ENCODE measurements at regions not wholly inside any gene's neighbourhood (a gene's known extent, or its start where the extent isn't known, plus 50 kb on each side); places are given as distances from the start of the nearest gene placed in this dataset.
A peak's percentile ranks its signal among the peaks of the same experiment; 100 is the strongest.

DNA sequence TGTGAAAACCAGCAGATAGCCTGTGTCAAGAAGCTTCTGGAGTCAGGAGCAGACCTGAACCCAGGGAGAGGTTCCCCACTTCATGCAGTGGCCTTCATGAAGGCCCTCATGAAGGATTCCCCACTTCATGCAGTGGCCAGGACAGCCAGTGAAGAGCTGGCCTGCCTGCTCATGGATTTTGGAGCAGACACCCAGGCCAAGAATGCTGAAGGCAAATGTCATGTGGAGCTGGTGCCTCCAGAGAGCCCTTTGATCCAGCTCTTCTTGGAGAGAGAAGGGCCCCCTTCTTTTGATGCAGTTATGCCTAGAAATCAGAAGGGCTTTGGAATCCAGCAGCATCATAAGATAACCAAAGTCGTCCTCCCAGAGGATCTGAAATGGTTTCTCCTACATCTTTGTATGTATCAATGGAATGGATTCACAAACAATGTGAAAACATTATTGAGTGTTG, 103.9 kb upstream of the CHD2 start:
- H2BK12ac ChIP-seq (ENCODE audit: low read depth, low read length), result 0 out of 2 replicates have a peak overlapping the region, but pooled peaks have one; percentile 39
- H2BK20ac ChIP-seq (ENCODE audit: low read length), result no peak overlapping the region
- H3K4ac ChIP-seq (replicated peaks; ENCODE audit: insufficient read length, low read depth, low read length), result no peak overlapping the region
- no peak for TF ChIP-seq FOSL1 (IDR thresholded peaks at IDR 0.05; ENCODE audit: insufficient read depth, low read depth, low read length)
- TF ChIP-seq HDAC6 (IDR thresholded peaks at IDR 0.05; ENCODE audit: low read depth, low read length), result no peak
- TF ChIP-seq SIRT6 (IDR thresholded peaks at IDR 0.05; ENCODE audit: low read length), result no peak
- no peak for TF ChIP-seq BCL11A (IDR thresholded peaks at IDR 0.05; ENCODE audit: low read depth in 2 of 2, low read length in 2 of 2)
- TF ChIP-seq, protein P1, sequence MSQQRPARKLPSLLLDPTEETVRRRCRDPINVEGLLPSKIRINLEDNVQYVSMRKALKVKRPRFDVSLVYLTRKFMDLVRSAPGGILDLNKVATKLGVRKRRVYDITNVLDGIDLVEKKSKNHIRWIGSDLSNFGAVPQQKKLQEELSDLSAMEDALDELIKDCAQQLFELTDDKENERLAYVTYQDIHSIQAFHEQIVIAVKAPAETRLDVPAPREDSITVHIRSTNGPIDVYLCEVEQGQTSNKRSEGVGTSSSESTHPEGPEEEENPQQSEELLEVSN (IDR thresholded peaks at IDR 0.05), result no peak
- no peak for TF ChIP-seq JUN (IDR thresholded peaks at IDR 0.05; ENCODE audit: low read depth, low read length)
- no peak for TF ChIP-seq POLR2A (IDR thresholded peaks at IDR 0.05; ENCODE audit: control extremely low read depth in 1 of 2, low read depth in 2 of 2, low read length in 2 of 2)
- TF ChIP-seq PHF8 (conservative IDR thresholded peaks at IDR 0.05; ENCODE audit: low read depth, low read length), result no peak
- TF ChIP-seq KDM4A (IDR thresholded peaks at IDR 0.05; ENCODE audit: low read depth, low read length, severe bottlenecking), result no peak
- TF ChIP-seq RAD21 (IDR thresholded peaks at IDR 0.05 in 1 of 2, conservative IDR thresholded peaks at IDR 0.05 in 1 of 2; ENCODE audit: low read depth in 2 of 2, low read length in 2 of 2), result no peak
- TF ChIP-seq, protein P2, sequence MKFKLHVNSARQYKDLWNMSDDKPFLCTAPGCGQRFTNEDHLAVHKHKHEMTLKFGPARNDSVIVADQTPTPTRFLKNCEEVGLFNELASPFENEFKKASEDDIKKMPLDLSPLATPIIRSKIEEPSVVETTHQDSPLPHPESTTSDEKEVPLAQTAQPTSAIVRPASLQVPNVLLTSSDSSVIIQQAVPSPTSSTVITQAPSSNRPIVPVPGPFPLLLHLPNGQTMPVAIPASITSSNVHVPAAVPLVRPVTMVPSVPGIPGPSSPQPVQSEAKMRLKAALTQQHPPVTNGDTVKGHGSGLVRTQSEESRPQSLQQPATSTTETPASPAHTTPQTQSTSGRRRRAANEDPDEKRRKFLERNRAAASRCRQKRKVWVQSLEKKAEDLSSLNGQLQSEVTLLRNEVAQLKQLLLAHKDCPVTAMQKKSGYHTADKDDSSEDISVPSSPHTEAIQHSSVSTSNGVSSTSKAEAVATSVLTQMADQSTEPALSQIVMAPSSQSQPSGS (IDR thresholded peaks at IDR 0.05; ENCODE audit: low read length), result no peak
- TF ChIP-seq TBP (IDR thresholded peaks at IDR 0.05; ENCODE audit: low read depth, low read length), result no peak

More for the DNA sequence above, 103.9 kb upstream of the CHD2 start:
- Histone ChIP-seq H3K4me2 (ENCODE audit: insufficient read depth in 1 of 2, low read depth in 2 of 2, low read length in 2 of 2) (no peak overlapping the region), H3K79me2 (ENCODE audit: control insufficient read depth in 1 of 2, insufficient read depth in 2 of 2, low read length in 2 of 2) (no peaks in the 10 kb centered on the region), H3K79me1 (ENCODE audit: low read depth, low read length) (no peaks in the 10 kb centered on the region), H2AK5ac (ENCODE audit: low read depth, low read length) (no peak overlapping the region), H4K5ac (ENCODE audit: insufficient read length, low read depth, low read length) (no peak overlapping the region), H3K56ac (replicated peaks; ENCODE audit: insufficient read length, low read depth, low read length) (no peak overlapping the region), H2BK5ac (ENCODE audit: low read depth, low read length) (no peak overlapping the region), H3K4me3 (ENCODE audit: extremely low read depth in 1 of 4, insufficient read depth in 2 of 4, low read depth in 3 of 4, low read length in 4 of 4) (no peak overlapping the region), H3K9ac (replicated peaks in 1 of 4; ENCODE audit: extremely low read depth in 1 of 4, low read depth in 3 of 4, low read length in 3 of 4) (no peak overlapping the region), H2AFZ (ENCODE audit: low read length) (no peak overlapping the region), H3K23me2 (ENCODE audit: low read depth, low read length) (no peaks in the 10 kb centered on the region), H4K91ac (replicated peaks; ENCODE audit: insufficient read length, low read length) (no peak overlapping the region), H3K4me1 (replicated peaks in 1 of 4; ENCODE audit: control insufficient read depth in 3 of 4, insufficient read depth in 4 of 4, low read length in 3 of 4) (no peaks in the 10 kb centered on the region; a peak in 1 of 7 replicates), H3K14ac (ENCODE audit: insufficient read length) (no peak overlapping the region), H3K27ac (ENCODE audit: low read depth, low read length) (no peak overlapping the region), H4K20me1 (replicated peaks in 1 of 2; ENCODE audit: control insufficient read depth in 1 of 2, insufficient read depth in 2 of 2, low read length in 2 of 2) (no peaks in the 10 kb centered on the region), H3K36me3 (ENCODE audit: control insufficient read depth in 2 of 4, insufficient read depth in 4 of 4, low read length in 3 of 4) (no peaks in the 10 kb centered on the region), H3K27me3 (replicated peaks in 1 of 4; ENCODE audit: control insufficient read depth in 3 of 4, extremely low read depth in 1 of 4, insufficient read depth in 3 of 4, low read length in 3 of 4) (no peaks in the 10 kb centered on the region), H3K18ac (ENCODE audit: extremely low read depth, low read length) (no peak overlapping the region), H4K8ac (ENCODE audit: extremely low read depth, insufficient read depth, low read length) (no peak overlapping the region), H2BK120ac (replicated peaks; ENCODE audit: low read depth, low read length) (no peak overlapping the region), H3K9me3 (ENCODE audit: insufficient read depth in 2 of 2, low read depth in 1 of 2, low read length in 1 of 2) (no peaks in the 10 kb centered on the region), H3K23ac (ENCODE audit: insufficient read length) (no peak overlapping the region), H2BK15ac (ENCODE audit: low read length) (no peak overlapping the region)
- WGBS, 2 experiments (ENCODE audit: extremely low coverage in 1 of 2, insufficient coverage in 1 of 2, insufficient read length in 1 of 2, insufficient replicate concordance in 2 of 2, low coverage in 1 of 2, low lambda C conversion rate in 2 of 2, missing lambda C conversion rate in 1 of 2), result 94% methylated on average over 1 of the region's 1 CpG; no CpG with 5 or more reads in 1 of the 2 experiments
- ChIA-PET POLR2A (ENCODE audit: partially characterized antibody) (interaction anchor here (1.4 to 3.7 kb wide), 4 partner anchors 8 to 105 kb away, joined by 3 to 20 read pairs (median 6); partner anchors contain the start of gene CHD2), CTCF (ENCODE audit: partially characterized antibody) (interaction anchor here (0.7 to 5.6 kb wide), 25 partner anchors 8 to 233 kb away, joined by 3 to 80 read pairs (median 6); no protein-coding TSS in a partner anchor)
- no peak for DNase-seq (ENCODE audit: low read depth in 1 of 2, low spot score in 2 of 2)
- no peak for FAIRE-seq
